DMS153 (cell line): ENCODE measurements at regions not wholly inside any gene's neighbourhood (a gene's known extent, or its start where the extent isn't known, plus 50 kb on each side); places are given as distances from the start of the nearest gene placed in this dataset.
"Not testable (repeated sequence)": the region's sequence is repeated elsewhere in the genome, so short reads cannot be mapped to it uniquely, and the experiment has no call there.

Source experiments
- DNase-seq: peaks from one replicate; lab custom pipeline; 2025; lab: John Stamatoyannopoulos, UW

DNA sequence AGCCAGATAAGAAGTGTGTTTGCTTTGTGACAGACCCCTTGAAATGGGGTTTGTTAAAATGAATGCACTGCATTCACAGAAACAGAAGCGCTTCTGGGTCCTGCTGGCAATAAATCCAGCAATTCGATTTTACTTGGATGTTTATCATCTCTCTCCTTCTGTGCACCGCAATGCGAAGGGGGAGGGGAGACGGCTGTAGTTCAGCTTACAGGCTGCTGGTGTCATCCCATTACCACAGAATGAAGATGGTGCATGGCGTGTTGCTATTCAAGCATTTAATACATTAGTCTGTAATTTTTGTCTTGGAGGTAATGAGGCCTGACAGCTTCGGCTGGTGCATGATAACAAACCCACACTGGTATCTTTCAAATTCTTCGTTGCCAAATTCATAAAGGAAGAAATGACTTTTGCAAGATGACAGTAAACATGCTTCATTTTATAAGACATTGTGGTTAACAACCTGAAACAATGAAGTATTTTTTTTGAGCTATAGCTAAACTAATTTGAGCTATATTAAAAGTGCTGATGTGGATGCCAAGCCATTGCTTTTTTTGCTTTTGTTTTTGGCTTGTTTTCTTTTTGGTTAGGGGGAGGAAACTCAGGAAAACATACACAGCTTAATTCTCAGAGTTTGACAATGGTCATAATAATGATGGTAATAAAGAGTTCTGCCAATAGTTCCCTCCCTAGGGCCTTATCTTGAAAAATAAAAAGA, 418.3 kb downstream of the OTOL1 start:
- peak; percentile 7 for DNase-seq

DNA sequence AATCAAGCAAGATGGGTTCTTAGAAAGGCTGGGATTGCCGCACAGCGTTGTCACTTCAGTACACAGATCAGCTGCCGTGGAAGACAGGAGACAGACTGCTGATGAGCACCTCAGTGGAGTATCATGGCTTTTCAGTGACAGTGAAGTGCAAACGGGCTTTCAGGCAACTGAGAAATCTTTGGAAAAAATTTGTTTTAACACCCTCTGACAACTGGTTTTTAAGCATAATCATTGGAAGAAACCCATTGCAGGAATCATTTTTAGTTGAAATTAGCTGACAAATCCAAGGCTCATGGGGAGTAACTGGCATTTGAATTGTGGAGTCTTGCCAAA, 418.8 kb downstream of the OTOL1 start:
- DNase-seq, result no peak

DNA sequence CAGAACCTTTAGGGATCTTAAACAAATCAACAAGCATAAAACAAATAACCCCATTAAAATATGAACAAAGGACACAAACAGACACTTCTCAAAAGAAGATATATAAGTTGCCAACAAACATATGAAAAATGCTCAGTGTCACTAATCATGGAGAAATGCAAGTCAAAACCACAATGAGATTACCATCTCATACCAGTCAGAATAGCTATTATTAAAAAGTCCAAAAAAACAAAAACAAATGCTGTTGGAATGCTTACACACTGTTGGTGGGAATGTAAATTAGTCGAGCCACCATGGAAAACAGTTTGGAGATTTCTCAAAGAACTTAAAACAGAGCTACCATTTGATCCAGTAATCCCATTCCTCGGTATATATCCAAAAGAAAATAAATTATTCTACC, 423.6 kb downstream of the OTOL1 start:
- no peak for DNase-seq

DNA sequence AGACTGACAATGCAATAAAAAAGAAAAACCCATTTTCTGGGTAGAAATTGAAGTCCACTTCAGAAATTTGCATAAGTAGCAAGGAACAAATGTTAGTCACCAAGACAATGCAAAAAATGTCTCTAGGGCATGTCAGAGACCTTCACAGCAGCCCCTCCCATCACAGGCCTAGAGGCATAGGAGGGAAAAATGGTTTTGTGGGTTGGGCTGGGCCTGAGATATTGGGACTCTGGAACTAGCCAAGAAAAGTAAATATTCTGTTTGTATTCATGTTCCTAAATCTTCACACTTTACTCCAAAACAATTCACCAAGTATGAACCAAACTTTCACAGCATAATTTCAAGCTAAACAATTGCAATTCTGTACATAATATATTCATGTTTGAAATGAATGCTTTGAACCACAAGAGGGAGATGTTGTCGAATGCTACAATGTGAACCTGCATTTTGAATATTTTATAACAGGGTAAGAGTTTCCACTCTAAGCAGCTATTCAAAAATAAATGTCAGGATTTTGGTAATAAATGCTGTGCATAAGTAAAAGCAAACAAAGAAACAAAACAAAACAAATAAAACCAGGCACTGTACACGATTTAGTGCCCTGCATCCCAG, 429.2 kb downstream of the OTOL1 start:
- DNase-seq, result no peak

DNA sequence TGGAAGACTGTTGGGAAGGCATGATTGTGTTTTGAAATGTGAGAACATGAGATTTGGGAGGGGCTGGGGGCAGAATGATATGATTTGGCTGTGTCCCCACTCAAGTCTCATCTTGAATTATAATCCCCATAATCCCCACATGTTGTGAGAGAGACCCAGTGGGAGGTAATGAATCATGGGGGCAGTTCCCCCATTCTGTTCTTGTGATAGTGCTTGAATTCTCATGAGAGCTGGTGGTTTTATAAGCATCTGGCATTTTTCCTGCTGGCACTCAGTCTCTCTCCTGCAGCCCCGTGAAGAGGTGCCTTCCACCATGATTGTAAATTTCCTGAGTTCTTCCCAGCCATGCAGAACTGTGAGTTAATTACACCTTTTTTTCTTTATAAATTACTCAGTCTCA, 430.5 kb downstream of the OTOL1 start:
- no peak for DNase-seq

DNA sequence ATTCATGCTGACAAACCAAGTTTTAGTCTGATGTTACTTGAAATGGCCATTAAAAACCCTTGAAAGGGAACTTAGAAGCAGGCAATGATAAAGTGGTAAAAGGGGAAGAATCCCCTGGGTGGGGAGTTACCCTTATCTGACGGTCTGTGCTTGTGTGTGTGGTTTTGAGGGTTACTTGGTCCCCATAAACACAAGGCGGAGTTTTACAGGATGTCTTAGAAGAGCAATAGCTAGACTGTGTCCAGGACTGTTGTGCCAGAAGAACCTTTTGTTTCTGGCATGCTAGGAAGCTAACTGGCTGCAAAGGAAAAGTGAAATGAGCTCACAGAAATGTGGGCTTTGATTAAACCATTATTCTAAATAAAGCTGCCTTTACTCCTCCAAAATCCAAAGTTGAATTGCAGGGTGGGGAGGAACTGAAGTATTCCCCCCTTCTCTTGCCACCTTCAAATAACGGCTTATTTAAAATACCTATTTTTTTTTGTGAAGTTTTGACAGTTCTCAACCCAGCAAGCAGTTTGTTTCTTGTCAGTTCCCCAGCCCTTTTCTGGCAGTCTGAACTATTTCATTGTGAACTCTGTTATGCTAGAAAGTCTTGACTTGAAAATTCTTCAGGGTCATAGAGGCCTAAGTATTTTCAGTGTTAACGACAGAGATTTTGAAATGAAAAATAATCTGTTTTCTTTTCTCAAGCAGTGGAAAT, 443.5 kb downstream of the OTOL1 start:
- DNase-seq, result no peak

DNA sequence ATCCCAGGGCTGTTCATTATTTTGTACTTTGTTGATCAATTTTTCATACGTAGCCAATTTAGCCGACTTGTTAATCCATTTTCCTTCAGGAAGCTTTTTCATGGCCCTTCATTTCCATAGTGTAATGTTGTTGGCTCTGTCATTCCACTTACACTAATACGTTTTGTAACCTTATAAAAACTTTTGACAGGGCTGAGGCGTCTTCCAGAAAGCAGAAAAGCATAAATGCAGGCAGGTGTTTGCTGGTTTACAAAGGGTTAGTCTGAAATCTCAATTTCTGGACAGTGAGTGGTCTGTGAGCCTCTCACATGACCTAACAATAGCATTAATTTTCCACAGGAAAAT, 444.0 kb downstream of the OTOL1 start:
- DNase-seq, result no peak

DNA sequence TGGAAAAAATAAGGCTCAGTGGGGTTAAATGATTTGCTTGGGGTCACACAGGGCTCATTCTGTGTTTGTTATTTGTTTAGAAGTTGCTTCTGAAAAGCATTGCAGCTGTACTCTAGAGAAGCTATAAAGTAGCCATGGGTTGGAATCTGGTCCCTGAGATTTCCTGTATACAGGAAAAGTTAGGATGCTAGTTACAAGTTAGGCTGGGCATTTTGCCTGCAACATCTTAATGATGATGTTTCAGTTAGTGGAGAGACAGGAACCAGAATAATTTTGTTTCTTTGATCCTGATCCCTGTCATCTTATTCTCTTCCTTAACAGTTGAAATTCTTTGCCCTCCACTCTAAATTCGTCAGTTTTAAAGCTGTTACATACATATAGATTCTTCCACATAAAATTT, 445.3 kb downstream of the OTOL1 start:
- no peak for DNase-seq

DNA sequence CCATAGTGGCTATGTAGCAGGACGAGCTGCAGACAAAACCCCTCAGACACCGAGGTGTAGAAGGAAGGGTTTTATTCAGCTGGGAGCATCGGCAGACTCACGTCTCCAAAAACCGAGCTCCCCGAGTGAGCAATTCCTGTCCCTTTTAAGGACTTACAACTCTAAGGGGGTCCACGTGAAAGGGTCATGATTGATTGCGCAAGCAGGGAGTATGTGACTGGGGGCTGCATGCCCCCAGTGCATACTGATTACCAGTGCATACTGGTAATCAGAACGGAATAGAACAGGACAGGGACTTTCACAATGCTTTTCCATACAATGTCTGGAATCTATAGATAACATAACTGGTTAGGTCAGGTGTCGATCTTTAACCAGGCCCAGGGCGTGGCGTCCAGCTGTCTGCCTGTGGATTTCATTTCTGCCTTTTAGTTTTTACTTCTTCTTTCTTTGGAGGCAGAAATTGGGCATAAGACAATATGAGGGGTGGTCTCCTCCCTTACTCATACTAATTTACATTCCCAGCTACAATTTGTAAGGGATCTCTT, 447.3 kb downstream of the OTOL1 start:
- not testable (repeated sequence) for DNase-seq

DNA sequence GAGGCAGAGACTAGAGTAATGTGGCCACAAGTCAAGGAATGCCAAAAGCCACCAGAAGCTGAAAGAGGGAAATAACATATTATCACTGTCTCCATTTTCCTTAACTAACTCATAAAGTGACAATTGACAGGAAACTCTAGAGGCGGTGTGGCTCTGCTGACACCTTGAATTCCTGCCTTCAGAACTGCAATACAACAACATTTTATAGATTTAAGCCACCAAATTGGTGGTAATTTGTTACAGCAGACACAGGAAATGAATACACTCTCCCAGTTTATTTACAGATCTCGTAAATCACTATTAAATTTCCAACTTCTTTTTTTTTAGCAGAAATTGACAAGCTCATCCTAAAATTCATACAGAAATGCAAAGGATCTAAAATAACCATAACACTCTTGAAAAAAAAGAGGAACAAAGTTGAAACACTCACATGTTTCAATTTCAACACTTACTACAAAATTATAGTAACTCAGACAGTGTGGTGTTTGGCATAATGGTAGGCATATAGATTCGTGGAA, 449.9 kb downstream of the OTOL1 start:
- no peak for DNase-seq

DNA sequence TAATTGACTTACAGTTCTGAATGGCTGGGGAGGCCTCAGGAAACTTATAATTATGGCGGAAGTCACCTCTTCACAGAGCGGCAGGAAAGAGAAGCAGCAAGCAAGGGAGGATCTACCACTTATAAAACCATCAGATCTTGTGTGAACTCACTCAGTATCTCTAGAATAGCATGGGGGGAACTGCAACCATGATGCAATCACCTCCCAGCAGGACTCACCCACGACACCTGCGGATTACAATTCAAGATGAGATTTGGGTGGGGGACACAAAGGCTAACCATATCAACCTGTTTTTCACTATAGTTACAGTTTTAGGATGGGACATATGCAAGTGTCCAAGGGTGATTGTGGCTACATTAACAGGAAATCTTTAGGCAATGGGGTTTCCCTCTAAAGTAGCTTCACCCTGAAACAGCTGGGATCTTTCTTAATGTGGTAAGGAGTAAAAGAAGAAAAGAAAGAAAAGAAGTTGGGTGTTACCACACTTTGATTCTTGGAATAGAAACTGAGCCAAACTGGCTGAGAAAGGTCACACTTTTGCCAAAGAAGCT, 453.8 kb downstream of the OTOL1 start:
- no peak for DNase-seq

DNA sequence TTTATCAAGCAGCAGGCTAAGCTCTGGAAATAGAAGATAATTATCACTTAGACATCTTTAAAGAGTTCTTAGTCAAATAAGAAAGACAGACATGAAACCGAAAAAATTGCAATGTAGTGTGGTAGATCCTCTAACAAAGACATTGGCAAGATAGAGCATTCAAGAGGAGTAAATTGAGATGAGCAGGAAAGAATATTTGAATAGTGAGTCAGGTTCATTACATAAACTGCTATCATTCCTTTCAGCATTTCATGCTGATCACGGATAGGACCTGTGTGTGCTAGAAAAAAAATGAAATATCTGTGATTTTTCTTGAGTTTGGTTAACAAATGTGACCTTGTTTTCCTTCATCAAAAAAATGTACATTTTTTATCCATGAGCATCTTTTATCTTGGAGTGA, 460.9 kb downstream of the OTOL1 start:
- no peak for DNase-seq

DNA sequence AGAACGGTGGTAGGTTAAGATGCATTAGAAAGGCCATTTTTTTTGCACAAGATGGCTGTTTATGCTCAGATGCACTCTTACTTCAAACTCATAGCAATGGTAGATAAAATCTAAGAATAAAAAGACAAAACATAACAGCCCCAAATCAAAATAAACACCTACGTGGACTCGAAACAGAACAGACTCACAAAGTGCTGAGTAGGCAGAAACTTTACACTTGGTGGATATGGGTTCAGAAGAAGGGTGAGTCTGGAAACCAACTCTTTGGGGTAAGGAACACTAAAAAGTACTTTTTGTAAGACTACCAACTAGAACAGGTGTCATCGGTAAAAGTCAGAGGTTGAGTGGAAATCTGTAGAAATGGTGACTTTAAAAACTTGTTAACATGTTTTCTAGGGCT, 468.2 kb downstream of the OTOL1 start:
- no peak for DNase-seq

DNA sequence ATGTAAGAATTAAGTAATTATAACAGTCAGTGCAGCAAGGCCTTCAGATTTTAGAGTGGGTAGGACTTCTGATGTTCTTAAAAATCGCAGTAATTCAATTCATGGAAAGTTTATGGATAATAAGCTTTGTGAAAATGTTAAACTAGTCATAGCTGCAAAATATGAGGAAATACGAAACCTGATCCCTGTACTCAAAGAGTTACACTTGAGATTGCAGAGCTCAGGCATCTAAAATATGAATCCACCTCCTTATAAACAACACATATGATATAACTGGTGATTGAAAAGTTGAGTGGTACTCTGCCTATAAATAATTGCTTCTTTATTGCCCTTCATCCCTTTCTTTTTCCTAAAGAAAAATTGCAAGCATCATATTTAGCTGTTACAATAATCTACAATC, 473.3 kb downstream of the OTOL1 start:
- no peak for DNase-seq

DNA sequence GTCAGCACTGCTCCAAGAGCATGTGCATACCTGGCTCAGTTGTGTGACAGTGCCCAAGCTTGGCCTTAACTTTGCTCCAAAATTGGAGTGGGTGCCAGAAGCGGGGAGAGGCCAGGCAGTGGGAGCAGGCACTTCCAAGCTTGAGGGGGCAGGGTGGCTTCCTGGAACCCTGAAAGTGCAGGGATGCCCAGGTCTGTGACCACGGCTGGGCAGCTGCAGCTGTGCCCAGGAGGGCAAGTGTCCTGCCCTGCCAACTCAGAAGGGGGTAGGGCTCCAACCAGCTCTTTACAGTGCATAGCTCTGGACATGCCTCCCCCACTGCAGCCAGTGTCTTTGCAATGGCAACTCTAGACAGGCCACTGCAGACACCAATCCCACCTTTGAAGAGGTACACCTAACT, 478.6 kb downstream of the OTOL1 start:
- DNase-seq, result no peak

DNA sequence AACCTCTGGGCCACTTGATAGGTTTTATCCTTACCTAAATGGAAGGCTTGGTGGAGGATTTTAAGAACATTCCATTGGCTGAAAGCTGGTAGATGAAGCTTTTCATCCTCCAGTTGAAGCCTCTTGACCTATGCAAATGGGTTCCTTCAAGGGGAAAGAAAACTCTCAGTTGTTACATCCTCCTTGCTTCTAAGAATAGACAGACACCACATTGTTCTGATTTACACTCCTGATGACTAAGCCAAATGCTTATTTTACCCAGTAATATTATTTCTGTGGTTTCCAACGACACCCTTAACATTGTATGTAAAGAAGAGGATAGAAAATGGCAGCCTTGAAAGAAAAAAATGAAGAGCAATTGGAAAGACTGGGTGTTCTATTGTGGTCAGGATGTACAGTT, 480.5 kb downstream of the OTOL1 start:
- DNase-seq, result no peak

DNA sequence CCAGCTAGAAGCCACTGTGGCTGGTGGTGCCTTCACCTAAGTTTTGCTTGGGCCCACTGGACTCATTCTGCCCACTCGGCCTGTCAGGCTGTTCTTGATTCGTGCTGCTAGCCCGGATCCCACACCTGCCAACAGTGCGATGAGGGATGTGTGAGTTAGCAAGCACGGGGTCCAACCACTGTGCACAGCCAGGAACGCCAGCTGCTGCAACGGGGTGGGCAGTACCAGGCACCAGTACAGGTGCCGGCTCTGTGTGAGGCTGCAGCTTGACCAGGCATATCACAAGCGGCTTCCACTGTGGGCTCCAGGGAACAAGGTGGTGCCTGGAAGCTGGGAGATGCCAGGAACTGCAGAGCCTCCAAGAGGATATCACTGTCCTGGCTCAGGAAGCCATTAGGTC, 481.2 kb downstream of the OTOL1 start:
- DNase-seq, result no peak

DNA sequence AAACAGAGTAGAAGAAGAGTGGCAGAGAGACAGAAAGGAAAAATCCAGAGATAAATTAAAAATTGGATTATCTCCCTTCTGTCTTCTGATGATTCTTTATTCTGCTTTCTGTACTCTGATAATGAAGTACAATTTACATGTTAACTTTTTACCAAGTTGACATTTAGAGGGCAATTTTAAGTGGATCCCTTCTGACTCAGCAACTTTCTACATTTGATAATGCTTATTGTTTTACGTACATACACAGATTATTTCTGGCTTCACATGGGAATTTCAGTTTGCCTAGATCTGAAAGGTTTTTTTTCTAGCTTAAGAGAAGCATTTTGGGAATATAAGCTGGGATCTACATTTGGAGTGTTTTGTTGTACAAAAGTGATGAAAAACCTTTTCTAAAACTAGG, 491.3 kb downstream of the OTOL1 start:
- DNase-seq, result no peak

DNA sequence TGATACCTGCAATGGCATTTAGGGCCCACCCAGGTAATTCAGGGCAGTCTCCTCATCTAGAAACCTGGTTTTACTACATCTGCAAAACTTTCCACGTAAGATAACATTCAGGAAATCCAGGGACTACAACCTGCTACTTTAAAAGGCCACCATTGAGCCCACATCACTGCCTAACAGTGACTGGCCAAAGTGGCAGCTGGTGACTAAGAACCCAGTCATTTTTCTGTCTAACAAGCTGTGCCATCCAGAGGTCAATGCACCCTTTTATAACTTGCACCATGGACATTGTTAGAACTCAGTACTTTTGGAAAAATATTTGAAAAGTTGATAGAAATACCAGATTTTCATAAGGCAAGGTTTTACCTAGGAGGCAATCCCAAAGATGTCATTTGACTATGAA, 492.4 kb downstream of the OTOL1 start:
- no peak for DNase-seq

DNA sequence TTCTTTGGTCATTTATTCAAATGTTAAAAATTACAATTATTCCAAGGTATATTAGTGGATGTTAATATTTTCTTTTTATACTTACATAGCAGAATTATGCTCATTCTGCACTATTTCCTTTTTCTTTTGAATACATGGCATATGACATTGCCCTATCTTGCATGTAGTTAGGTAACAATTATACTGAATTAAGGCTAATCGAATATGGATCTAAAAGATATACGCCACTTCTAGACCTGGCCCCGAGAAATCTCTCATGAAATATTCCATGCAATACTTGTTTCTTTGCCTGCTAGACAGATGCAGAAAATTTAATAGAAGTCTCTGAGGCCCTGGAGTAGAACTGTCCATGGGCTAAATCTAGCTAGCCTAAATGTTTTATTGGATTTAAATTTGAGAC, 493.4 kb downstream of the OTOL1 start:
- DNase-seq, result no peak

DNA sequence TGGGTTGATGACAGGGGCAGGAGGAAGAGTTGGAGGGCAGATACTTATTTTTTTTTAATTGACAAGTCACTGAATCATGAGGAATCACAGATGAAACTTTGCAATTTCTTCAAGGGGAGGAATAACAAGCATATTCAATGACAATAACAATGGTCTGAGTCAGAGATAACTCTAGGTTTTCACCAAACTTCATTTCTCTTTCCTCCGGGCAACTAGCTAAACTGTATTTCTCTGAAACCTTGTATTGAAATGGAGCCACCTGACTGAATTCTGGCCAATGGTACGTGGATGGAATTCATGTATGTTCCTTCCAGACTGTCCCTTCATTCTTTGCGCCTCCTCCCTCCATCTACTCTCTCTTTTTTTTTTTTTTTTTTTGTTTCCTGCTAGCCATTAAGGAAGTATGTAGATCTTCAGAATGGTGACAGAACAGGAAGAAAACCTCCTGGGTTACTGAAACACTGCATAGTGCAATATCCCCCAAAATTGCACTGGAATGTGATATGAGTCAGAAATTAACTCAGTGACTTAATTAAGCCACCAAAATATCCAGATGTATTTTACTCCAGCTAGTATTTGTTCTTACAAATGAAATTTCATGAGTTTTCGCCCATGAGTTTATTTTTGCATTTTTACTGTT, 495.4 kb downstream of the OTOL1 start:
- no peak for DNase-seq

DNA sequence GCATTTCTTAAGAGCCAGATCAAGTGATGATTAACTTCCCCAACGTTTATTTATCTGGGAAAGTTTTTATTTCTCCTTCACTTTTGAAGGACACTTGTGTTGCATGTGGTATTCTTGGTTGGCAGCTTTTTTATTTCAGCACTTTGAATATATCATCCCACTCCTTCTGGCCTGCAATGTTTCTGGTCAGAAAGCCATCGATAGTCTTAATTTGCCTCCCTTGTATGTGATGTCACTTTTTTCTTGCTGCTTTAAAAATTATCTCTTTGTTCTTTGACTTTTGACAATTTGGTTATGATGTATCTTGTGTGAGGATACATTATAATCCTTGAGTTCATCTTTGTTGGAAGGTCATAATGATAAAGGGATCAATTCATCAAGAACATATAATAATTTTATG, 503.2 kb downstream of the OTOL1 start:
- no peak for DNase-seq

DNA sequence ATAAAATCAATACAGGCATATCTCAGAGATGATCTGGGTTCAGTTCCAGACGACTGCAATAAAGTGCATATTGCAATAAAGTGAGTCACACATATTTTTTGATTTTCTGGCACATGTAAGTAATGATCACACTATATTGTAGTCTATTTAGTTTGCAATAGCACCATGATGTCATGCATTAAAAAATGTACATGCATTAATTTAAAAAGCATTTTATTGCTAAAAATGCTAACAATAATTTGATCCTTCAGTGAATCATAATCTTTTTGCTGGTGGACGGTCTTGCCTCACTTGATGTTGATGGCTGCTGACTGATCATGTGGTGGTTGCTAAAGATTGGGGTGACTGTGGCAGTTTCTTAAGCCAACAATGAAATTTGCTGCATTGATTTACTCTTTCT, 511.1 kb downstream of the OTOL1 start:
- no peak for DNase-seq
